Keratinocyte (primary cell): ENCODE measurements at regions not wholly inside any gene's neighbourhood (a gene's known extent, or its start where the extent isn't known, plus 50 kb on each side); places are given as distances from the start of the nearest gene placed in this dataset.

Source experiments
- DNase-seq: peaks from one replicate; pipeline ENCODE4 v3.0.0-alpha.2; 2011; ENCODE audit warnings: low read depth, missing footprints, low spot score
- FAIRE-seq: peaks from 2 replicates; lab custom pipeline; 2011; peaks lifted over from hg19 to GRCh38; lab: Jason Lieb, UNC
- H2AFZ ChIP-seq: 2 replicates; pipeline ENCODE4 v1.6.0; 2012; ENCODE audit warnings: low read length, control low read depth, inconsistent platforms; ENCODE audit not compliant: control insufficient read depth
- H3K27ac ChIP-seq: 2 replicates; pipeline ENCODE4 v1.5.1; 2011; ENCODE audit warnings: low read length; ENCODE audit not compliant: control insufficient read depth, insufficient read depth
- H3K27me3 ChIP-seq: 3 replicates; pipeline ENCODE4 v1.6.0; 2011; ENCODE audit warnings: low read length; ENCODE audit not compliant: control insufficient read depth, insufficient read depth; ENCODE audit errors: extremely low read depth
- H3K36me3 ChIP-seq, 2 experiments: 2 replicates in 1 of 2; 3 replicates in 1 of 2; pipeline ENCODE4 v1.5.1; 2011; ENCODE audit warnings: low read length in 2 of 2, mild to moderate bottlenecking in 1 of 2; ENCODE audit not compliant: control insufficient read depth in 2 of 2, insufficient read depth in 2 of 2; ENCODE audit errors: extremely low read depth in 1 of 2
- H3K4me1 ChIP-seq: 3 replicates; pipeline ENCODE4 v1.5.1; 2011; ENCODE audit warnings: low read length; ENCODE audit not compliant: control insufficient read depth, insufficient read depth; ENCODE audit errors: extremely low read depth
- H3K4me2 ChIP-seq: 3 replicates; pipeline ENCODE4 v1.6.0; 2011; ENCODE audit warnings: low read depth, low read length; ENCODE audit not compliant: control insufficient read depth, insufficient read depth; ENCODE audit errors: extremely low read depth
- H3K4me3 ChIP-seq, 3 experiments: fragments of 200-600 bp in 1 of 3; sonication (generic) in 1 of 3; 2 replicates in 2 of 3; 3 replicates in 1 of 3; pipeline ENCODE4 v1.5.1; 2011 to 2016; ENCODE audit warnings: low read length in 3 of 3, mild to moderate bottlenecking in 3 of 3, control low read depth in 2 of 3, inconsistent platforms in 1 of 3, low read depth in 1 of 3, mixed read lengths in 1 of 3, mixed run types in 1 of 3, moderate library complexity in 1 of 3; ENCODE audit not compliant: control insufficient read depth in 2 of 3, insufficient read depth in 2 of 3; ENCODE audit errors: extremely low read depth in 1 of 3
- H3K79me2 ChIP-seq: 2 replicates; pipeline ENCODE4 v1.6.0; 2012; ENCODE audit warnings: low read length; ENCODE audit not compliant: control insufficient read depth, insufficient read depth
- H3K9ac ChIP-seq: 3 replicates; pipeline ENCODE4 v1.6.0; 2011; ENCODE audit warnings: low read length; ENCODE audit not compliant: control insufficient read depth, insufficient read depth; ENCODE audit errors: extremely low read depth
- H3K9me1 ChIP-seq: 3 replicates; pipeline ENCODE4 v1.6.0; 2011; ENCODE audit warnings: low read length; ENCODE audit not compliant: control insufficient read depth, insufficient read depth; ENCODE audit errors: extremely low read depth
- H3K9me3 ChIP-seq: 2 replicates; pipeline ENCODE4 v1.5.1; 2012; ENCODE audit warnings: low read depth, low read length; ENCODE audit not compliant: control insufficient read depth
- H4K20me1 ChIP-seq: 3 replicates; pipeline ENCODE4 v1.6.0; 2011; ENCODE audit warnings: low read length; ENCODE audit not compliant: control insufficient read depth, insufficient read depth; ENCODE audit errors: extremely low read depth
- EZH2 ChIP-seq: IDR thresholded peaks from one replicate; pipeline ENCODE4 v1.6.1; 2012; ENCODE audit warnings: inconsistent platforms, mild to moderate bottlenecking, low read length, moderate library complexity
- dilution Hi-C: fragments of 300-500 bp; cut with MboI; formaldehyde crosslinking; loops from one replicate; pipeline ENCODE4 v1.7.0; 2020; ENCODE audit warnings: low sequenced_read_pairs; ENCODE audit not compliant: extremely low pct_ligation_motif_present
- TF ChIP-seq, protein P1 (sequence below), 3 experiments: IDR thresholded peaks in 1 of 3; conservative IDR thresholded peaks in 1 of 3; optimal IDR thresholded peaks in 1 of 3; 2 replicates in 2 of 3; 3 replicates in 1 of 3; pipeline versions ENCODE3 to v1.5.1; 2011; ENCODE audit warnings: low read length in 3 of 3, mild to moderate bottlenecking in 3 of 3, moderate library complexity in 2 of 3, control low read depth in 1 of 3, inconsistent platforms in 1 of 3; ENCODE audit not compliant: insufficient read depth in 2 of 3; ENCODE audit errors: extremely low read depth in 1 of 3

GRCh38 chr1:200346700-200347099 lies 63.1 kb downstream of the ZNF281 start:
- H2AFZ ChIP-seq, result no peak overlapping the region
- DNase-seq (no peak), FAIRE-seq (no peak)
- H4K20me1 ChIP-seq, result no peaks in the 10 kb centered on the region
- no peak overlapping the region for H3K4me3 ChIP-seq
- TF ChIP-seq, protein P1, sequence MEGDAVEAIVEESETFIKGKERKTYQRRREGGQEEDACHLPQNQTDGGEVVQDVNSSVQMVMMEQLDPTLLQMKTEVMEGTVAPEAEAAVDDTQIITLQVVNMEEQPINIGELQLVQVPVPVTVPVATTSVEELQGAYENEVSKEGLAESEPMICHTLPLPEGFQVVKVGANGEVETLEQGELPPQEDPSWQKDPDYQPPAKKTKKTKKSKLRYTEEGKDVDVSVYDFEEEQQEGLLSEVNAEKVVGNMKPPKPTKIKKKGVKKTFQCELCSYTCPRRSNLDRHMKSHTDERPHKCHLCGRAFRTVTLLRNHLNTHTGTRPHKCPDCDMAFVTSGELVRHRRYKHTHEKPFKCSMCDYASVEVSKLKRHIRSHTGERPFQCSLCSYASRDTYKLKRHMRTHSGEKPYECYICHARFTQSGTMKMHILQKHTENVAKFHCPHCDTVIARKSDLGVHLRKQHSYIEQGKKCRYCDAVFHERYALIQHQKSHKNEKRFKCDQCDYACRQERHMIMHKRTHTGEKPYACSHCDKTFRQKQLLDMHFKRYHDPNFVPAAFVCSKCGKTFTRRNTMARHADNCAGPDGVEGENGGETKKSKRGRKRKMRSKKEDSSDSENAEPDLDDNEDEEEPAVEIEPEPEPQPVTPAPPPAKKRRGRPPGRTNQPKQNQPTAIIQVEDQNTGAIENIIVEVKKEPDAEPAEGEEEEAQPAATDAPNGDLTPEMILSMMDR (optimal IDR thresholded peaks at IDR 0.05 in 1 of 3, IDR thresholded peaks at IDR 0.05 in 1 of 3, conservative IDR thresholded peaks at IDR 0.05 in 1 of 3; ENCODE audit: extremely low read depth in 1 of 3, insufficient read depth in 2 of 3, low read length in 3 of 3), result no peak
- TF ChIP-seq EZH2, result no peak
- no peaks in the 10 kb centered on the region for H3K9me1 ChIP-seq
- H3K9ac ChIP-seq, result no peak overlapping the region
- H3K36me3 ChIP-seq, result no peaks in the 10 kb centered on the region
- no peaks in the 10 kb centered on the region for H3K27me3 ChIP-seq
- H3K4me2 ChIP-seq, result no peak overlapping the region
- no peak overlapping the region for H3K27ac ChIP-seq
- H3K79me2 ChIP-seq, result no peaks in the 10 kb centered on the region
- peaks cover 3% of the 10 kb centered on the region for H3K4me1 ChIP-seq
- dilution Hi-C loops, result no loop called here
- no peaks in the 10 kb centered on the region for H3K9me3 ChIP-seq

- H3K79me2 ChIP-seq, result no peaks in the 10 kb centered on the region
- no peaks in the 10 kb centered on the region for H3K9me1 ChIP-seq
- no peaks in the 10 kb centered on the region for H4K20me1 ChIP-seq
- no peak overlapping the region for H3K27ac ChIP-seq
- H3K9me3 ChIP-seq, result no peaks in the 10 kb centered on the region
- H3K4me2 ChIP-seq, result no peak overlapping the region
- dilution Hi-C loops, result no loop called here
- DNase-seq (no peak), FAIRE-seq (no peak)
- H3K4me3 ChIP-seq, result no peak overlapping the region
- no peak overlapping the region for H3K9ac ChIP-seq
- TF ChIP-seq EZH2, result no peak
- TF ChIP-seq, protein P1 (optimal IDR thresholded peaks at IDR 0.05 in 1 of 3, IDR thresholded peaks at IDR 0.05 in 1 of 3, conservative IDR thresholded peaks at IDR 0.05 in 1 of 3; ENCODE audit: extremely low read depth in 1 of 3, insufficient read depth in 2 of 3, low read length in 3 of 3), result no peak
- H3K36me3 ChIP-seq, result no peaks in the 10 kb centered on the region
- no peak overlapping the region for H2AFZ ChIP-seq
- no peaks in the 10 kb centered on the region for H3K27me3 ChIP-seq
- H3K4me1 ChIP-seq, result no peaks in the 10 kb centered on the region
These were observed 64.3 kb downstream of the ZNF281 start for GRCh38 chr1:200345520-200345919.
